Activated naive CD8-positive, alpha-beta T cell treated with anti-CD3 and anti-CD28 coated beads for 36 hours (primary cell): ENCODE measurements at regions not wholly inside any gene's neighbourhood (a gene's known extent, or its start where the extent isn't known, plus 50 kb on each side); places are given as distances from the start of the nearest gene placed in this dataset.
"Not testable (repeated sequence)": the region's sequence is repeated elsewhere in the genome, so short reads cannot be mapped to it uniquely, and the experiment has no call there.

ENCODE experiments used
- DNase-seq: peaks from one replicate; pipeline ENCODE4 v3.0.0; 2021
- H3K27ac Mint-ChIP-seq: one replicate; pipeline ENCODE4 v1.8.0; 2022; ENCODE audit warnings: mild to moderate bottlenecking, moderate library complexity, mixed read lengths
- H3K27me3 Mint-ChIP-seq: one replicate; pipeline ENCODE4 v1.8.0; 2022; ENCODE audit warnings: mild to moderate bottlenecking, mixed read lengths
- H3K36me3 Mint-ChIP-seq: one replicate; pipeline ENCODE4 v1.8.0; 2021; ENCODE audit warnings: mild to moderate bottlenecking, mixed read lengths
- H3K4me1 Mint-ChIP-seq: one replicate; pipeline ENCODE4 v1.8.0; 2021; ENCODE audit warnings: mixed read lengths
- H3K4me3 Mint-ChIP-seq: one replicate; pipeline ENCODE4 v1.8.0; 2022; ENCODE audit warnings: mild to moderate bottlenecking, moderate library complexity, mixed read lengths
- H3K9me3 Mint-ChIP-seq: one replicate; pipeline ENCODE4 v1.8.0; 2022; ENCODE audit warnings: mixed read lengths

DNA sequence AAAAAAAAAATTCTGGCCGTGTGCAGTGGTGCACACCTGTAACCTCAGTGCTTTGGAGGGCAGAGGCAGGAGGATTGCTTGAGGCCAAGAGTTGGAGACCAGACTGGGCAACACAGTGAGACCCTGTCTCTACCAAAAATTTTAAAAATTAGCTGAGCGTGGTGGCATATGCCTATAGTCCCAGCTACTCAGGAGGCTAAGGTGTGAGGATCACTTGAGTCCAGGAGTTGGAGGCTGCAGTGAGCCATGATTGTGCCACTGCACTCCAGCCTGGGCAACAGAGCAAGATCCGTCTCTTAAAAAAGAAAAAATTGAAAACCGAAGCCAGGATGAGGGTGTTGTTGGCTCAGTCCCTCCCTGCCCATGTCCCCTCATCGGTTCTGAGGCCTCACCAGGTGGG lies 55.9 kb upstream of the PAX7 start:
- Mint-ChIP-seq H3K9me3 (no peaks in the 10 kb centered on the region), H3K4me1 (no peaks in the 10 kb centered on the region), H3K27me3 (no peaks in the 10 kb centered on the region), H3K27ac (no peak overlapping the region), H3K36me3 (no peaks in the 10 kb centered on the region), H3K4me3 (no peak overlapping the region)
- no peak for DNase-seq

DNA sequence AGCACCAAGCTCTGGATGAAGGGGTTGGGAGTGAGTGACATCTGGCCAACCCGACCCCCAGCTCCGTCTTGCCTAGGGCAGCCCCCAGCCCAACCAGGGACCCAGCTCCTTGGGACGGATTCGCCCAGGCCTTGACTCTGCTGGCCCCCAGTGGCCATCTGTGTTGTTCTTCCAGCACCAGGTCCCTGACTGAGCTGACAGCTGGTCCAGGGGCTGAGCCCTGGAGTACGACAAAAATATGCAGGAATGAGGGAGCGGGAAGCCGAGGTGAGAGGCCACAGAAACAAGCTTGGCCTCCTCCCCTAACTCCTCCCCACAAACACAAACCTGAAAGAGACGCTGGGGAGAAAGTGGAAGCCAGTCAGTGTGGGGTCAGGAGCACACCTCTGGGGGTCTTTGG lies 55.0 kb upstream of the PAX7 start:
- H3K4me3 Mint-ChIP-seq = no peak overlapping the region
- no peak overlapping the region for H3K27ac Mint-ChIP-seq
- H3K9me3 Mint-ChIP-seq = no peaks in the 10 kb centered on the region
- H3K4me1 Mint-ChIP-seq = no peaks in the 10 kb centered on the region
- no peaks in the 10 kb centered on the region for H3K36me3 Mint-ChIP-seq
- H3K27me3 Mint-ChIP-seq = no peaks in the 10 kb centered on the region
- peak; percentile 33 for DNase-seq

DNA sequence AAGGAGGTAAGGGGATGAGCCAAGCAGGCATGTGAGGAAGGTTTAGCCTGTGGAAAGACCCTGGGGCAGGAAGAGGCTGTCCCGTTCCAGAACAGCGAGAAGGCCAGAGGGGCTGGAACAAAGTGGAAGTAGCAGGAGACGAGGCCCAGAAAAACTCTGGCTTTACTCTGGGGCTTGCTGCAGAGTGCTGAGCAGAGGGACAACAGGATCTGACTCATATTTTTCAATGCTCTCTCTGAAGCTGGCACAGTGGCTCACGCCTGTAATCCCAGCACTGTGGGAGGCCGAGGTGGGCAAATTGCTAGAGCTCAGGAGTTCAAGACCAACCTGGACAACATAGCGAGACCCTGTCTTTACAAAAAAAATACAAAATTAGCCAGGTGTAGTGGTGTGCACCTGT lies 52.4 kb upstream of the PAX7 start:
- H3K4me1 Mint-ChIP-seq = no peaks in the 10 kb centered on the region
- H3K4me3 Mint-ChIP-seq = no peak overlapping the region
- H3K27me3 Mint-ChIP-seq = peaks cover 3% of the 10 kb centered on the region
- no peaks in the 10 kb centered on the region for H3K9me3 Mint-ChIP-seq
- no peaks in the 10 kb centered on the region for H3K36me3 Mint-ChIP-seq
- no peak overlapping the region for H3K27ac Mint-ChIP-seq
- no peak for DNase-seq

DNA sequence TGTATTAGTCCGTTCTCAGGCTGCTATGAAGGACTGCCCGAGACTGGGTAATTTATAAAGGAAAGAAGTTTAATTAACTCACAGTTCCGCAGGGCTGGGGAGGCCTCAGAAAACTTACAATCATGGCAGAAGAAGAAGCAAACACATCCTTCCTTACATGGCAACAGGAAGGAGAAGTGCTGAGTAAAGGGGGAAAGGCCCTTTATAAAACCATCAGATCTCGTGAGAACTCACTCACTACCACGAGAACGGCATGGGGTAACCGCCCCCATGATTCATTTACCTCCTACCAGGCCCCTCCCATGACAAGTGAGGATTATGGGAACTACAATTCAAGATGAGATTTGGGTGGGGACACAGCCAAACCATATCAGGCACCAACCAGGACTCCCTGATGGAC lies 51.4 kb upstream of the PAX7 start:
- peak; percentile 20 for DNase-seq
- not testable (repeated sequence) for H3K36me3 Mint-ChIP-seq

DNA sequence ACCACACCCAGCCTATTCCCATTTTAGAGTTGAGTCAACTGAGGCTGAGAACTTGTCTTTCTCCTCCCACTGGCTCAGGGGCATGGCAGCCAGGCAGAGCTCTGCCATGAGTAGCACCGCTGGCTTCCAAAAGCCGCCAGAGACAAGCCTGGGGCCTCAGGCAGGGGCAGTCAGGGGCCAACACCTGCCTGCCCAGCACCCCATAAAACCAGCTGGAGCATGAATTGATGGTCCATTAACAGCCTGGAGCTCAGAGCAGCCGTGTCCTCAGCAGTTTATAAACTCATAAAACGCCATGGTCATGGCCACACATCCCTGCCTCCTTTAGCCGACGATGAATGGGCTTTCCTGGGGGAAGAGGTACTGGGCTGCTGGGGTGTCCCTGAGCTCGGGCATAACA lies 50.6 kb upstream of the PAX7 start:
- Mint-ChIP-seq H3K4me1 (no peaks in the 10 kb centered on the region), H3K27me3 (peaks cover 12% of the 10 kb centered on the region), H3K27ac (no peak overlapping the region), H3K4me3 (no peak overlapping the region), H3K36me3 (no peaks in the 10 kb centered on the region), H3K9me3 (no peaks in the 10 kb centered on the region)
- DNase-seq = no peak

More for the DNA sequence above, 51.4 kb upstream of the PAX7 start:
- not testable (repeated sequence) for H3K4me1 Mint-ChIP-seq, H3K4me3 Mint-ChIP-seq, H3K27me3 Mint-ChIP-seq, H3K27ac Mint-ChIP-seq, H3K9me3 Mint-ChIP-seq

DNA sequence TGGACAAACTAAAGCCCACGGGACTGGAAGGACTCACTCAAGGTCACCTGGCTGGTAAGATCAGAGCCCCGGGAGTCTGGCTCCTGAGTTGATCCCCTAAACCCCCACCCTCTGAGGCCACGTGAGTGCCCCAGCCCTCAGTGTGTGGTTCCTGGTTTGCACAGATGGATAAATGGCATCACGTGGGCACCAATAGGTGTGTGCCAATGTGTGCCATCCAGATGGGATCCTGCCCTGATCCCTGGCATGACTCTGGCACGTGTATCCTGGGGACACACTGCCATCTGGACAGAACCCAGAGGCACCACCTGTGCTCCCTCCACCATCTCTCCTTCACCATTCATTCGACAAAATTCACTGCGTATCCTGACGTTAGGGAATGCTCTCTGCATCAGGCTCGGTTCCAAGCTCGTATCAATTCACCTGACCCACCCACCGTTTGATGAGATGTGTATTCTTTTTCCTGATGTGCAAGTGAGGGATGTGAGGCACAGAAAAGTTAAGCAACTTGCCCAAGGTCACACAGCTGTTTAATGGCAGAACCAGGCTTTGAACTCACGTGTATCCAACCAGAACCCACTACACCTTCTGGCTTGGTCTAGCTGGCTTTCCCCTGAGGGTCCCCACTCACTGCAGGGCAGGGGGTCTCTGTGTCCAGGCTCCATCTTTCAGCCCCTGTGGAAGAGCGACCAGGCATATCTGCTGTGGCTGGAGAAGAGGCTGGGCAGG lies 49.8 kb upstream of the PAX7 start:
- Mint-ChIP-seq H3K9me3 (no peaks in the 10 kb centered on the region), H3K27me3 (peaks cover 12% of the 10 kb centered on the region), H3K4me3 (no peak overlapping the region), H3K4me1 (no peaks in the 10 kb centered on the region), H3K36me3 (no peaks in the 10 kb centered on the region), H3K27ac (no peak overlapping the region)
- DNase-seq = no peak
